GM12872 (cell line): ENCODE measurements at regions not wholly inside any gene's neighbourhood (a gene's known extent, or its start where the extent isn't known, plus 50 kb on each side); places are given as distances from the start of the nearest gene placed in this dataset.

ENCODE experiments used
- TF ChIP-seq, protein P1 (sequence below): IDR thresholded peaks from 3 replicates; pipeline ENCODE4 v1.5.1; 2011; ENCODE audit warnings: low read depth, mild to moderate bottlenecking, low read length, moderate library complexity; ENCODE audit not compliant: insufficient read depth

DNA sequence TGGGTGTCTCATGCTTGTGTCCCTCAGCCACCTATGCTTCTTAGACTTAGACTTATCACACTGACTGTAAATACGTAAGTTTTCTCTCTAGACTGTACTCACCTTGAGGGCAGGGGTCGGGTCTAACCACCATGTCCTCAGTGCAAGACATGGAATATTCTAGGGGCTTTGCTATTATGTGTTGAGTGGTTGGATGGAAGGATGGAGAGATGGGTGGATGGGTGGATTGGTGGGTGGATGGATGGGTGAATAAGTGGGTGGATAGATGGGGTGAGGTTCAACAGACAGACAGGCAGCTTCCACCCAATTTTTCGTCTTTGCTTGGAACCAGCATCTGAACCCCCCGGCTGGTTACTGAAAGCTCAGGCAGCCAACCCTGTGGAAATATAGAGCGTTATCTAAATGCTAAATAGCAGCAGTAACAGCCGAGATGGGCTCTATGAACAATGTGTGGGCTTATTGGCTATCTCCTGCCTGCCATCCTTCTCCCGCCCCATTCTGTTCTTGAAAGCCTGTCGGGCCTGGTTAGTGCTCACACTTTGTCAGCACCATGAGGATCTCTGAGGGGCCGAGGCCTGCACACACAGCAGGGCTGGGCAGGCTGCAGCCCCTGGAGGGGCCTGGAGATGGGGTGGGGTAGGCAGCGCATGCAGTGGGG, 130.7 kb downstream of the ACTL8 start:
- TF ChIP-seq, protein P1, sequence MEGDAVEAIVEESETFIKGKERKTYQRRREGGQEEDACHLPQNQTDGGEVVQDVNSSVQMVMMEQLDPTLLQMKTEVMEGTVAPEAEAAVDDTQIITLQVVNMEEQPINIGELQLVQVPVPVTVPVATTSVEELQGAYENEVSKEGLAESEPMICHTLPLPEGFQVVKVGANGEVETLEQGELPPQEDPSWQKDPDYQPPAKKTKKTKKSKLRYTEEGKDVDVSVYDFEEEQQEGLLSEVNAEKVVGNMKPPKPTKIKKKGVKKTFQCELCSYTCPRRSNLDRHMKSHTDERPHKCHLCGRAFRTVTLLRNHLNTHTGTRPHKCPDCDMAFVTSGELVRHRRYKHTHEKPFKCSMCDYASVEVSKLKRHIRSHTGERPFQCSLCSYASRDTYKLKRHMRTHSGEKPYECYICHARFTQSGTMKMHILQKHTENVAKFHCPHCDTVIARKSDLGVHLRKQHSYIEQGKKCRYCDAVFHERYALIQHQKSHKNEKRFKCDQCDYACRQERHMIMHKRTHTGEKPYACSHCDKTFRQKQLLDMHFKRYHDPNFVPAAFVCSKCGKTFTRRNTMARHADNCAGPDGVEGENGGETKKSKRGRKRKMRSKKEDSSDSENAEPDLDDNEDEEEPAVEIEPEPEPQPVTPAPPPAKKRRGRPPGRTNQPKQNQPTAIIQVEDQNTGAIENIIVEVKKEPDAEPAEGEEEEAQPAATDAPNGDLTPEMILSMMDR: no peak

DNA sequence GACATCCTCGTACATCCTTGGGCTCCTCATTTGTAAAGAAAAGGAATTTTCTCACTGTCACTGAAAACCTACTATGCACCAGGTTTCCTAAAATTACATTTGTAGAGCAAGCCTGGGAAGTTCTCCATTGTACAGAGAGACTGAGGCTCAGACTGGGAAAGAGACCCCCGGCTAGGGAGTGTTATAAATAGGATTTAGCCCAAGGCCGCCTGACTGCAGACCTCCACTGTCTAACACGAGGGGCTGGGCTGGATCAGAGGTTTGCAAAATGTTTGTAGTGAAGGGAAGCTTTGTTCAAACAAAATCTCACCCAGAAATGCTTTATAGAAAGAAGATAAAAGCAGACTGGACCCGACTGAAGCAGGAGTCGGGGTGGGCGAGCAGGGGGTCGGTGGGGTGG, 131.3 kb downstream of the ACTL8 start:
- TF ChIP-seq, protein P1: no peak

DNA sequence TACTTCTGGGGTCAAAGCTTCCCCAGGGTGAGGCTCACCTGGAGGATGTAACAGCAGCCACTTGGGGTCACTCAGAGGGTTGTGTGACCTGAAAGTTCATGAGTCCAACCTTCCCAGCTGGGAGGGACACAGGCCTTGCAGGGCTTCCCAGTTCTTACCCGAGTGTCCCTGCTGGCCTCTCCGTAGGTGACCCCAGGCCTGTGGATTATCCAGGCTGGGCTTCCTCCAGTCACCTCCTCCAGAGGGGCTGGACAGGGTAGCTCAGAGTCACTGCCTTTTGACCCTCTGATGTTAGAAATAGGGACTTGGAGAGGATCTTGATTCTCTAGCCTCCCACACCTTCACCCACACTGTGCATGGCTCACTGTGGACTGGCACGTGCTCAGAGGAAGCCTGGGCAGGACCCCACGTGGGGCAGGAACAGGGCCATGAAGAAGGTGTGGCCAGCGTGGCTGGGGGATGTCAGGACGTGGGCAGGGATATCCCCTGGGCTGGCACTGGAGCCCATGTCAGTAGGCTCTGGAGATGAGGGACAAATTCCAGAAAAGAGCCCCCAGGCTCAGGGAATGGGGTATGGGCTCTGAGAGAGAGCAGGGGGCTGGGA, 131.8 kb downstream of the ACTL8 start:
- TF ChIP-seq, protein P1: no peak

DNA sequence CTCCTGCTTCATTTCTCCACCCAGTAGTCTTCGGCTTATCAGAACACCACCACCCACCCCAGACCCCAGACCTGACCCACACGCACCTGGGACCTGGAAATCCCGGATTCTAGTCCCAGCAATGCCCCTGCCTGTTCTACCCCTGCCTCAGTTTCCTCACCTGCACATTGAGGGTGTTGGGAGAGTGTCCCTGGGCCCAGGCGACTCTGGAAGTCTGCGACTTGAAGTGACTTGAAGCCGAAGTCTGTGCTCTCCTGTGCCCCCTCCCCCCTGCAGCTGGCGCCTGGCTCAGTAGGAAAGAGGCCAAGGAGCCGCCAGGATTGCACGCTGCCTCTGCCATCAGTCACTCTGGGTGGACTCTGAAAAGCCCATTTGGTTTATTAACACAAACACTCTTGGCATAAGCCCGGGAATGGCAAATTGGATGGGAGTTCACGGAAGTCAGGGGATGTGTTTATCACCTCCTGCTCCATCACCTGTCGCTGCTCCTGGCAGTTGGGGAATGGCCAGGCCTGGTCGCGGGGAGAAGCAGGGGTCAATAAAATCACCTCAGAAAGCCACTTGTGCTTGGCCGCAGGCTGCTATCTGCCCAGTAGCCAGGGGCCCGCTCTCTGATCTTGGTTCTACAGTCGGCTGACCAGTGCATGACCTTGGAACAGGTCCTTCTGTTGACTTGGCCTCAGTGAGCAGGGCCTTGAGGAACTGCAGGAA, 132.7 kb downstream of the ACTL8 start:
- TF ChIP-seq, protein P1: no peak

DNA sequence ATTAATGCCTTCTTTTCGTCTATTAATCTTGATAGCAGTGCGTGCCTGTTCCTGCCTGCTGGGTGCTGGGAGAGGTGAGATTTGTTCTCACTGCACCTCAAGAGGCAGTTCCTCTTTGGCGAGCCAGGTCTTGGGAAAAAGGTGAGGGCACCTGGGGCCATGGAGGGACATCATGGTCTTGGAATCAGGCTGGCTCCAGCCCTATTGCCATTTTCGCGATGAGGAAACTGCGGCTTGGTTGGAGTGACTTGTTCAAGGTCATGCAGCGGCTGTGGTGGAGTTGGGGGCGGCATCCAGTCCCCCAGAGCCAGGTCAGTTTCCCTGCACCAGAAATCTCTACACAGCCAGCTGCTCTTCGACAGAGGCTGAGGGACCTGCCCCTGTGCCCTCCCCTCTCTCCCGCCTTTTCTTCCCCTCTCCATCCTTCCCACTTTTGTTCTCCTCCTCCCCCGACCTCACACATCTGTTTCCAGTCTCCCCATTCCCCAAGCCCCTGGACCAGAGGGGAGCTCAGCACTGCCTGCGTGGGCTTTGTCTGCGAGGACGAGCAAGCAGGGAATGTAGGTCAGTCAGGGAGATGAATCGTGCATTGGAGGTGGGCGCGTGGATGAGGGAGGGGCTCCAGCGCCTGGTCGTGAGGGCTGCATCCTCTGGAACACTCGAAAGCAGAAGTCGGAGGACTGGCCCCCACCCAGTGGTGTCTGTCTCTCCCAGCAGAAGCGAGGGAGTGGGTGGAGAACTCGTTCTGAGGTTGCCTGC, 135.1 kb downstream of the ACTL8 start:
- TF ChIP-seq, protein P1: no peak

DNA sequence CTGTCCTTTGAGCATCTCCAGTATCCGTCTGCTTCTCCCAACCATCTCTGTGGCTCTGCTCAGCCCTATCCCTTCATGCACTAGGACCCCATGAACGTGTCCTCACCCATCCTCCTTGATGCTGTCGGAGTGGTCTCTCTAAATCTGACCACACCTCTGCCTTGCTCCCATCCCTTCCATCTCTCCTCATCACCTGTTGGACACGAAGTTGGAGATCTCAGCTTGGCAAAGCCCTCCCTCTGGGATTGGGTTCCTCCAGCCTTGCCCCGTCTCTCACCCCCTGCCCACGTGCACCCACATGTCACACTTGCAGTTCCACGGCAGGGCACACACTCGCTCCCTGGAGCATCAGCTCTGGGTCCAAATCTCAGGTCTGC, 135.7 kb downstream of the ACTL8 start:
- TF ChIP-seq, protein P1: no peak
